ENCODE measurements at regions not wholly inside any gene's neighbourhood (a gene's known extent, or its start where the extent isn't known, plus 50 kb on each side); places are given as distances from the start of the nearest gene placed in this dataset.

- TF ChIP-seq, protein P1, sequence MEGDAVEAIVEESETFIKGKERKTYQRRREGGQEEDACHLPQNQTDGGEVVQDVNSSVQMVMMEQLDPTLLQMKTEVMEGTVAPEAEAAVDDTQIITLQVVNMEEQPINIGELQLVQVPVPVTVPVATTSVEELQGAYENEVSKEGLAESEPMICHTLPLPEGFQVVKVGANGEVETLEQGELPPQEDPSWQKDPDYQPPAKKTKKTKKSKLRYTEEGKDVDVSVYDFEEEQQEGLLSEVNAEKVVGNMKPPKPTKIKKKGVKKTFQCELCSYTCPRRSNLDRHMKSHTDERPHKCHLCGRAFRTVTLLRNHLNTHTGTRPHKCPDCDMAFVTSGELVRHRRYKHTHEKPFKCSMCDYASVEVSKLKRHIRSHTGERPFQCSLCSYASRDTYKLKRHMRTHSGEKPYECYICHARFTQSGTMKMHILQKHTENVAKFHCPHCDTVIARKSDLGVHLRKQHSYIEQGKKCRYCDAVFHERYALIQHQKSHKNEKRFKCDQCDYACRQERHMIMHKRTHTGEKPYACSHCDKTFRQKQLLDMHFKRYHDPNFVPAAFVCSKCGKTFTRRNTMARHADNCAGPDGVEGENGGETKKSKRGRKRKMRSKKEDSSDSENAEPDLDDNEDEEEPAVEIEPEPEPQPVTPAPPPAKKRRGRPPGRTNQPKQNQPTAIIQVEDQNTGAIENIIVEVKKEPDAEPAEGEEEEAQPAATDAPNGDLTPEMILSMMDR (IDR thresholded peaks at IDR 0.05): no peak
- no peak for TF ChIP-seq POLR2A (IDR thresholded peaks at IDR 0.05)
These were observed 463.4 kb downstream of the SLC16A7 start for GRCh38 chr12:60059180-60059579.

All from right lobe of liver (tissue), 4 donors.